Body of pancreas (tissue), 4 donors: ENCODE measurements at regions not wholly inside any gene's neighbourhood (a gene's known extent, or its start where the extent isn't known, plus 50 kb on each side); places are given as distances from the start of the nearest gene placed in this dataset.

ENCODE experiments used
- ATAC-seq: fragments of 150-250 bp; one replicate; pipeline ENCODE4 v1.9.1; 2016
- DNase-seq, 4 donors: peaks; one replicate each; pipeline ENCODE4 v3.0.0-alpha.2; 2019
- H3K27ac ChIP-seq, 4 donors: fragments of 200-600 bp; sonication (generic); 1 replicate in 3 of 4; 2 replicates in 1 of 4; pipeline versions ENCODE4 v1.5.1 to v1.6.1; 2016 to 2019; ENCODE audit warnings: mild to moderate bottlenecking in 1 of 4, mixed read lengths in 1 of 4, moderate library complexity in 1 of 4
- H3K27me3 ChIP-seq, 2 donors: fragments of 200-600 bp; sonication (generic); one replicate each; pipeline ENCODE4 v1.6.0; 2016; ENCODE audit warnings: mild to moderate bottlenecking in 1 of 2
- H3K36me3 ChIP-seq, 2 donors: fragments of 200-600 bp; sonication (generic); replicated peaks in 1 of 2; 2 replicates each; pipeline ENCODE4 v1.5.1; 2016; ENCODE audit warnings: low read depth in 2 of 2; ENCODE audit not compliant: insufficient read depth in 1 of 2
- H3K4me1 ChIP-seq: fragments of 200-600 bp; sonication (generic); one replicate; pipeline ENCODE4 v1.6.0; 2016
- H3K4me3 ChIP-seq, 2 donors: fragments of 200-600 bp; sonication (generic); 1 replicate in 1 of 2; 2 replicates in 1 of 2; pipeline ENCODE4 v1.5.1; 2016 to 2019
- H3K9me3 ChIP-seq, 3 donors: fragments of 200-600 bp; sonication (generic); 1 replicate in 2 of 3; 2 replicates in 1 of 3; pipeline ENCODE4 v1.5.1; 2016
- CTCF ChIP-seq, 7 experiments: fragments of 450-650 bp in 4 of 7; fragments of 200-600 bp in 3 of 7; sonication (generic) in 3 of 7; IDR thresholded peaks; one replicate each; pipeline ENCODE4 v1.5.1; 2016 to 2019; ENCODE audit warnings: antibody characterized with exemption in 7 of 7
- POLR2A ChIP-seq, 3 donors: fragments of 450-650 bp; IDR thresholded peaks; one replicate each; pipeline ENCODE4 v1.6.1; 2016; ENCODE audit warnings: antibody characterized with exemption in 3 of 3, mild to moderate bottlenecking in 2 of 3
- WGBS, 2 donors: methylation state at CpG; one replicate each; pipeline ENCODE4 v1.1.5; 2017; 5-methylcytosine and 5-hydroxymethylcytosine counted together
- intact Hi-C: fragments of 100-400 bp; cut with DNase I; formaldehyde crosslinking; loops from one replicate; pipeline ENCODE4 v1.15.1; 2023

DNA sequence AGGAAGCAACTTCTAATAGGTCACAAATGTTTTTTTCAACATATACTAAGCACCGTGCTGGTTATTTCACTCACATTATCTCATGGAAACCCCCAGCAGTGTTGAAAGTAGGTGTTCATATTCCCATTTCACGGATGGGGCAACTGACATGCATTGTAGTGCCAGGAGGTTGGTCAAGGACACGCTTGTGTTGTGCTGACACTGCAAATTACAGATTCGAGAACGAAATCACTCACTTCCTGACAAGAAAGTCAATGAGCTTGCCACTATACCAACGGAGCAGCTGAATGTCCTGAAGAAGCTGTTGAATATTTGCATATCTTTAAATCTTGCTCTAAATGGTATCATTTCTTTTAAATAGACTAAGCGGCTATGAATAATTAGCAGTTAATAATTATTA is 378.0 kb upstream of the C16orf82 start:
- TF ChIP-seq POLR2A (IDR thresholded peaks at IDR 0.05) (no peak), CTCF (IDR thresholded peaks at IDR 0.05) (no peak)
- intact Hi-C loops, result no loop called here
- Histone ChIP-seq H3K36me3 (no peaks in the 10 kb centered on the region), H3K4me3 (no peak overlapping the region), H3K27ac (no peak overlapping the region), H3K4me1 (no peaks in the 10 kb centered on the region), H3K27me3 (no peaks in the 10 kb centered on the region), H3K9me3 (no peaks in the 10 kb centered on the region)
- WGBS, 2 donors, result 28 to 49% methylated on average over 7 of the region's 7 CpGs
- DNase-seq, result no peak
- no peak for ATAC-seq

DNA sequence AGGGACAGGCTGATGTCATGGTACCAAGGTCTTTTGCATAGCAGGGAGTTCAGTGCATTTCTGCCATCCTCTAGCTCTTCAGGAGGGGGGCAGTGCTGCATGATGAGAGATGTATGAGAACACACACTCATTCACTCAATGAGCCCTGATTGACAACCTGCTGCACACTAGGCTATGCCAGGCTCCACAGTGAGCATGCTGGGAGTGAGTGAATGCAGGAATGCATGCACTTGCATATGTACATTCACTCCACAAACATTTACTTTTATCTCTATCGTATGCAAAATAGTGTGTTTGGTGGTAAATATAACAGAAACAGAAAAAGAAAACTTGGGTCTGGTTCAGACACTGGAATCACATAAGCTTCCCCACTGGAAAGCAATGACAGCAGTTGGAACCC is 374.1 kb upstream of the C16orf82 start:
- Histone ChIP-seq H3K9me3 (no peaks in the 10 kb centered on the region), H3K4me3 (no peak overlapping the region), H3K27me3 (no peaks in the 10 kb centered on the region), H3K4me1 (no peaks in the 10 kb centered on the region), H3K27ac (no peak overlapping the region), H3K36me3 (no peaks in the 10 kb centered on the region)
- TF ChIP-seq CTCF (IDR thresholded peaks at IDR 0.05), result no peak
- no peak for TF ChIP-seq POLR2A (IDR thresholded peaks at IDR 0.05)
- ATAC-seq (no peak), DNase-seq (no peak)
- intact Hi-C loops, result no loop called here
- 36 to 40% methylated on average over 1 of the region's 1 CpG for WGBS, 2 donors

DNA sequence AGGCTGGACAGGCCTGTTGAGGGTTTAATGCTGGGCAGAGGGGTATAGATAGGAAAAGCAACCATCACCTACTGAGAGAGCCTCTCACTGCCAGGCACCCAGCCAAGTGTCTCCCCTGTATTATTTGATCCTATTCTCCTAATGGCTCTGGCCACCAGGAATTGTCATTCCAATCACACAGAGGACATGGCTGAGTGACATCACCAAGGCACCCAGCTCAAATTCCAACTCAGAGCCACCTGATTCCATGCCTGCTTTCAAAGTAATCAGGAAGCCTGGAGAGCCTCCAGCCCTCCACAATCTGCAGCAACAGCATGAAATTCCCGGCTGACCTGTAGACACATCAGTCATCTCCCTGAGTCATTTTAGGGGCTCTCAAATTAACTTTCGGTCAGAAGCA is 368.9 kb upstream of the C16orf82 start:
- no peak overlapping the region for H3K4me3 ChIP-seq
- DNase-seq (no peak), ATAC-seq (no peak)
- no peak overlapping the region for H3K27ac ChIP-seq
- intact Hi-C loops, result no loop called here
- H3K36me3 ChIP-seq, result no peaks in the 10 kb centered on the region
- TF ChIP-seq CTCF (IDR thresholded peaks at IDR 0.05) (no peak), POLR2A (IDR thresholded peaks at IDR 0.05) (no peak)
- WGBS, 2 donors, result 29 to 34% methylated on average over 2 of the region's 2 CpGs
- H3K27me3 ChIP-seq, result no peaks in the 10 kb centered on the region
- H3K9me3 ChIP-seq, result no peaks in the 10 kb centered on the region
- H3K4me1 ChIP-seq, result no peaks in the 10 kb centered on the region

DNA sequence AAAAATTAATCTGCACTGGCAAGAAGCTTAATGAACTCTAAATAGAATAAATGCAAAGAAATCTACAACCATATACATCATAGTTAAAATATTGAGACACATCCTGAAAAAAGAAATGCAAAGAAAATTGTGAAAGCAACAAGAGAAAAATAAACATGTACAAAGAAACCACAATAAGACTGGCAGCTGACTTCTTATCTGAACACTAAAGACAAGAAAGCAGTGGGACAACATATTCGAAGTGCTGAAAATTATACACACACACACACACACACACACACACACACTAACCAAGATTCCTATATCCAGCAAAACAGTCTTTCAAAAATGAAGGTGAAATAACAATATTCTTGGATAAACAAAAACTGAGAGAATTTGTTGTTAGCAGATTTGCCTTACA is 366.5 kb upstream of the C16orf82 start:
- Histone ChIP-seq H3K4me3 (no peak overlapping the region), H3K27me3 (no peaks in the 10 kb centered on the region), H3K9me3 (no peaks in the 10 kb centered on the region), H3K27ac (no peak overlapping the region), H3K36me3 (no peaks in the 10 kb centered on the region), H3K4me1 (no peaks in the 10 kb centered on the region)
- DNase-seq, result no peak
- intact Hi-C loops, result no loop called here
- no peak for TF ChIP-seq POLR2A (IDR thresholded peaks at IDR 0.05)
- no peak for TF ChIP-seq CTCF (IDR thresholded peaks at IDR 0.05)
- ATAC-seq, result no peak
- 43 to 48% methylated on average over 1 of the region's 1 CpG for WGBS, 2 donors

DNA sequence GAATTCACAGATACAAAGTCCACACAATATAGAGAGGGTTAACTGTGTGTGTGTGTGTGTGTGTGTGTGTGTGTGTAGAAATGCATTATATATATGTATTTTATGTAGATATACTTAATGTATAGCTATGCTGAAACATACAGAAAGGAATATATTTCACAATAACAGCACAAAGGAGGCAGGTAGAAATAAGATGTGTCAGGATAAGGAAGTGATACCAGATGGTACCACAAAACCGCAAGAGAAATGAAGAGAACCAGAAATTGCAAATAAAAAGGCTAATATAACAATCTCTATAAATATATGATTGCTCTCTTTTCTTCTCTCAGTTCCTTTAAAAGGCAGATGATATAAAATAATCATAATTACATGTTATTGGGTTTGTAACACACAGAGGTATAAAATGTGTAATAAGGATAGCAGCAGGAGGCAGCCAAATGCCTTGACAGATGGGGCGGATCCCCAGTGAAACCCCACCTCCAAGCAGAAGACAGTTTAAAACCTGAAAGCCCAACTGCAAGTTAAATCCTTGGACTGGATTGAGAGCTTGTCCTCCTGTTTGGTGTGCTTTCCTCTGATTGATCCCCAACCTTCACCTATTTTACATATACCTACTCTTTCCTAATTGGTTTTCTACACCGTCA is 365.4 kb upstream of the C16orf82 start:
- no peak overlapping the region for H3K27ac ChIP-seq
- WGBS, 2 donors, result 44 to 73% methylated on average over 3 of the region's 3 CpGs
- no peaks in the 10 kb centered on the region for H3K4me1 ChIP-seq
- H3K36me3 ChIP-seq, result no peaks in the 10 kb centered on the region
- no peaks in the 10 kb centered on the region for H3K27me3 ChIP-seq
- intact Hi-C loops, result no loop called here
- ATAC-seq (no peak), DNase-seq (no peak)
- no peaks in the 10 kb centered on the region for H3K9me3 ChIP-seq
- TF ChIP-seq CTCF (IDR thresholded peaks at IDR 0.05) (no peak), POLR2A (IDR thresholded peaks at IDR 0.05) (no peak)
- no peak overlapping the region for H3K4me3 ChIP-seq
